Activated naive CD8-positive, alpha-beta T cell treated with anti-CD3 and anti-CD28 coated beads, Interleukin-2, amount 50 U/mL, for 24 hours (primary cell): ENCODE measurements at regions not wholly inside any gene's neighbourhood (a gene's known extent, or its start where the extent isn't known, plus 50 kb on each side); places are given as distances from the start of the nearest gene placed in this dataset.

Experiments
- ATAC-seq: fragments of 150-1000 bp; cut with Tn5 transposase; one replicate; pipeline ENCODE4 v1.10.0; 2021
- DNase-seq: peaks from one replicate; pipeline ENCODE4 v3.0.0; 2021
- H3K27ac Mint-ChIP-seq: one replicate; pipeline ENCODE4 v1.8.0; 2021; ENCODE audit warnings: mild to moderate bottlenecking, mixed read lengths
- H3K27me3 Mint-ChIP-seq: one replicate; pipeline ENCODE4 v1.8.0; 2021; ENCODE audit warnings: mixed read lengths
- H3K36me3 Mint-ChIP-seq: one replicate; pipeline ENCODE4 v1.8.0; 2021; ENCODE audit warnings: low read depth, mixed read lengths
- H3K4me1 Mint-ChIP-seq: one replicate; pipeline ENCODE4 v1.8.0; 2021; ENCODE audit warnings: mixed read lengths
- H3K4me3 Mint-ChIP-seq: one replicate; pipeline ENCODE4 v1.8.0; 2021; ENCODE audit warnings: mild to moderate bottlenecking, moderate library complexity, mixed read lengths
- H3K9me3 Mint-ChIP-seq: one replicate; pipeline ENCODE4 v1.8.0; 2021; ENCODE audit warnings: mixed read lengths

DNA sequence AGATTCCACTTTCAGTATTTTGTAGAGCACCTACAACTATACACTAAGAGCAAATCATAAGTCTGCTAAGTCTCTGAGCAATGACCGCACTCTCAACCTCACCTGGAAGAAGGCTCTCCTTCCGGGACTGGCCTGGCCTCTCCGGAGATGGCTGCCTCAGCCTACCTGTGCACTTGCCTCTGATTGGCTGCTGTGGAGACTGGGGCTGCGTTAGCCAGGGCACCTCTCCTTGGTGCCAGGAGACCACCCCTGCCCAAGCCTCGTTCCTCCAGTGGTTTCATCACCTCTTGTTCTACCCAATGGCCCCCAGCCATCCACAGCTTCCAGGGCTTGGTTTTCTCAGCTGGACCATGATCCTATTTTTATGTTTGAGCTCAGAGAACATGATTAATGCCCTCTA is 64.7 kb upstream of the JDP2 start:
- Mint-ChIP-seq H3K27me3 (peaks cover 9% of the 10 kb centered on the region), H3K4me3 (no peak overlapping the region), H3K27ac (no peak overlapping the region), H3K9me3 (no peaks in the 10 kb centered on the region), H3K4me1 (peaks cover 2% of the 10 kb centered on the region), H3K36me3 (no peaks in the 10 kb centered on the region)
- ATAC-seq (no peak), DNase-seq (no peak)

DNA sequence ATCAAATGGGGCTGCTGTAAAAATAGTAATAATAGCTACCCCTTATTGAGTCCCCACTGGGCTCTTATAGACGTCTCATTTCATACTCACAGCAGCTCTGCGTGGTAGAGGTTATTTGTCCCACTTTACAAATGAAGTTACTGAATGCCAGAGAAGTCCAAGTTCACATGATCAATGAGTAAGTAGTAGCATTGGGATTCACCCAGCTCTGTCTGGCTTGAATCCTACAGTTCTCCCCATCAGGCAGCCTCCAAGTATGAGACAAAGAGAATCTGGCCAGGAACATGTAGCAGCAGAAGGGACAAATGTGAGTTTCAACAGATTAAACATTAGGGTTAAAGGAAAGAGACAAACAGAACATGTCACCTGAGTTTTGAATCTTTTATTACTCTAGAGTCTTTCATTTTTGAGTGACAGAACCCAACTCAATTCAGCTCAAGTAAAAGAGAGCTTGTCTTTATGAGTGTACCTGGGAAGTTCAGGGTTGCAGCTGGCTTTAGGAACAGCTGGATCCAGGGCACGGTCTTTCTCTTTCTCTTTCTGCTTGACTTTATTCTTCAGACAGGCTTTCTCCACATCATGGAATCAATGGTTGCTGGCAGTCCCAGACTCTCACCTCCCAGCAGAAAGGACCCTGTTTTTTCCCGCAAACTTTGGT is 64.1 kb upstream of the JDP2 start:
- ATAC-seq, result no peak
- no peak for DNase-seq
- no peak overlapping the region for H3K27ac Mint-ChIP-seq
- H3K9me3 Mint-ChIP-seq, result no peaks in the 10 kb centered on the region
- H3K4me1 Mint-ChIP-seq, result peaks cover 2% of the 10 kb centered on the region
- H3K27me3 Mint-ChIP-seq, result peaks cover 9% of the 10 kb centered on the region
- H3K4me3 Mint-ChIP-seq, result no peak overlapping the region
- H3K36me3 Mint-ChIP-seq, result no peaks in the 10 kb centered on the region

DNA sequence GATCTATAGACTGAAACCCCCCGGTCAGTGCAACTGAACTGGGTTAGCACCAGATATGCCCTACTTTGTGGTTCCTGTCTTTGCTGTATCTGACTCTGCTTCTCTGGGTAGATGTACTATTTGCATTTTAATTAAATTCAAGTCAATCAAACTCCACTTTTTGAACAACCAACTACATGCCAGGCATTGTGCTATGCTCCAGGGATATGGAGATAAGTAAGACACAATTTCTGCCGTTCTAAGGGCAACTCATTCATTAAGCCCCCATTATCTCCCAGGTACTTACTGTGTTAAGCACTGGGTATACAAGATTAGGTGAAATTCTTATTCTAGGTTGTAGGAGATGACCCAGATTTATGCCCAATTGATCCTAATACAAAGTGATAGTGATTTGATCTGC is 62.7 kb upstream of the JDP2 start:
- H3K9me3 Mint-ChIP-seq, result no peaks in the 10 kb centered on the region
- ATAC-seq, result no peak
- no peaks in the 10 kb centered on the region for H3K36me3 Mint-ChIP-seq
- peaks cover 2% of the 10 kb centered on the region for H3K4me1 Mint-ChIP-seq
- H3K27me3 Mint-ChIP-seq, result peaks cover 9% of the 10 kb centered on the region
- no peak for DNase-seq
- H3K4me3 Mint-ChIP-seq, result no peak overlapping the region
- H3K27ac Mint-ChIP-seq, result no peak overlapping the region

DNA sequence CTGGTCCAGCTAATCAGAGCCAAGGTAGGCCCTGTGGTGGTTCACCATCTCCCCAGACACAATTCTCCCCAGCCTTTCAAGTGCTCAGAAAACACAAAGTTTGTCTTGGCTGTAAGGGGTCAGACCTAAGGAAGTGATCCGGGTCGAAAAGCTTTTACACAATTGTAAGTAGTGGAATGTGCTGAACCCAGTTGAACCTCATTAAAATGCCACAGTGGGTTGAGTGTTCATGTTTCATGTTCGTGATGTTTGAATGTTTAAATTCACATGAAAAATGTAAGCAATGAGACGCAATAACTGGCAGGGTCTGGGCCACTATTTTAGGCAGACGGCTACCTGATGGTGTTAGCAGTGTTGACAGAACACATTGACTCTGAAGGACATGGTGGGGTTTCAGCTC is 60.9 kb upstream of the JDP2 start:
- ATAC-seq, result no peak
- no peak overlapping the region for H3K4me3 Mint-ChIP-seq
- H3K27ac Mint-ChIP-seq, result no peak overlapping the region
- H3K27me3 Mint-ChIP-seq, result peaks cover 10% of the 10 kb centered on the region
- H3K4me1 Mint-ChIP-seq, result peaks cover 2% of the 10 kb centered on the region
- H3K36me3 Mint-ChIP-seq, result no peaks in the 10 kb centered on the region
- H3K9me3 Mint-ChIP-seq, result no peaks in the 10 kb centered on the region
- DNase-seq, result no peak

DNA sequence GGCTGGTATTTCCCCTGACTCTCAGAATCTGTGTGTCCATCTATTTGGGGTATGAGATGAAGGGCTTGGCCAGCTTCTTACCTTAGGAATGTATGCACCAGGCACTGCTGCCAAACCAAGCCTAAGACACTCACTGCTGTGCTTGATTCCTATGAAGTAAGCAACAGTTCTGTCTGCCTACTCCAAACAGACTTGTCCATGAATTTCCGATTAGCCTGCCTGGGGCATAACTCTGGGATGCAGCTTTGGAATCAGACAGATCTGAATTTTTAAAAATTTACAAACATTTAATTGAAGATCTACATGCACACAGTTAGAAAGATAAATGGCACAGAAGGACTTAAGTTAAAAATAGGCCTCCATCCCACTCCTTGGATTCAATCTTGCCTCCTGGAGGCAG is 59.5 kb upstream of the JDP2 start:
- peaks cover 12% of the 10 kb centered on the region for H3K27me3 Mint-ChIP-seq
- no peaks in the 10 kb centered on the region for H3K9me3 Mint-ChIP-seq
- H3K4me3 Mint-ChIP-seq, result no peak overlapping the region
- H3K27ac Mint-ChIP-seq, result no peak overlapping the region
- DNase-seq (no peak), ATAC-seq (no peak)
- peaks cover 2% of the 10 kb centered on the region for H3K4me1 Mint-ChIP-seq
- no peaks in the 10 kb centered on the region for H3K36me3 Mint-ChIP-seq

DNA sequence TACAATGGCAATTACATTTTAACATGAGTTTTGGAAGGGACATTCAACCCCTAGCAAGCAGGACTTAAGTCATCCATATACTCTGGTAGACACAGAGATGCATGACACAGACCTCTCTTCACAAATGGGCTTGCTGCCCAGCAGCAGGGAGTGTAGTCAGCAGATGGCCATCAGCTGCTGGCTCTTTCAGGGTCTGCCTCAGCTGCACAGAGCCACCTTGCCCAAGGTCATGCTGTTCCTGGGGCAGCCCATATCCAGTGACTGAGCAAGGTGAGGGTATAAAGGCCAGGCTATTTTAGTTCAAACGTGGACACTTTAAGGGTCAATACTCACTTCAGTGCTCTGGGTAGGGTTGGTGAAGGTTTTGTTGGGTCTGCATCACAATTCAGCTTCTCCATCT is 58.3 kb upstream of the JDP2 start:
- H3K4me3 Mint-ChIP-seq, result no peak overlapping the region
- no peaks in the 10 kb centered on the region for H3K36me3 Mint-ChIP-seq
- DNase-seq (no peak), ATAC-seq (no peak)
- H3K27ac Mint-ChIP-seq, result no peak overlapping the region
- no peaks in the 10 kb centered on the region for H3K9me3 Mint-ChIP-seq
- H3K4me1 Mint-ChIP-seq, result peaks cover 2% of the 10 kb centered on the region
- H3K27me3 Mint-ChIP-seq, result peaks cover 10% of the 10 kb centered on the region

DNA sequence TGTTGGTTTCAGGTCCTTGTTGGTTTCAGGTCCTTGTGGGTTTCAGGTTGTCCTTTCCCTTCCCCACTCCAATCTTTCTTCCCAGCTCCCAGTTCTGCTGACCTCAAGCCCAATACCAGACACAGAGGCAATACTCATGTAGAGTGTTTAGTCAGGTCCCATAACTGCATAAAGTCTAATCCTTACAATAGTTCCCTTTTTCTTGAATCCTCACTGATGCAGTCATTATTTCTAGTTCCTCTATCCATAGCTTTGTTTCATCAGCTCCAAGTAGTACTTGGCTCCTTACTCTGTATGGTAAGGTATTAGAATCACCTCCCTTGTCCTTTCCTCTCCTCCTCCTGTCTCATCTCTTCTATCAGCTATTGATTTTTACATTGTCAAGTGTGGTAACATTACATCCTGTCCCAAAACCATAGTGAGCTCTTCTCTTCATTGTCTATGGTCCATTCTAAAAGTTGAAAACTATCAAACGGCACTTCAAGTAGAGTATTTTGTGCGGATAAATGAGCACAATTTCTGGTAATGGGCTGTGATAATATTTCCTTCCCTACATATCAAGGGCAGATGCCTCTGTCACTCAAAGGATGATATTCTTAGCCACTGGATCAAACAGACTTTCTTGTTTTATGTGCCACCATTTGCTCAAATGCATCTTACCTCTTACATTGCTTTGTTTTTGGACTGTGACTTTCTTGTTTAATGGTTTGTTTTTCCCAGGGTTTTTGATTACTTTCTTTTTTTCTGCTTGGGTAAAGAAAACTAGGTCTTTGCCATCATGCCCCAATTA is 57.2 kb upstream of the JDP2 start:
- no peaks in the 10 kb centered on the region for H3K9me3 Mint-ChIP-seq
- H3K36me3 Mint-ChIP-seq, result no peaks in the 10 kb centered on the region
- DNase-seq (no peak), ATAC-seq (no peak)
- peaks cover 5% of the 10 kb centered on the region for H3K27me3 Mint-ChIP-seq
- no peak overlapping the region for H3K4me3 Mint-ChIP-seq
- H3K27ac Mint-ChIP-seq, result no peak overlapping the region
- no peaks in the 10 kb centered on the region for H3K4me1 Mint-ChIP-seq

DNA sequence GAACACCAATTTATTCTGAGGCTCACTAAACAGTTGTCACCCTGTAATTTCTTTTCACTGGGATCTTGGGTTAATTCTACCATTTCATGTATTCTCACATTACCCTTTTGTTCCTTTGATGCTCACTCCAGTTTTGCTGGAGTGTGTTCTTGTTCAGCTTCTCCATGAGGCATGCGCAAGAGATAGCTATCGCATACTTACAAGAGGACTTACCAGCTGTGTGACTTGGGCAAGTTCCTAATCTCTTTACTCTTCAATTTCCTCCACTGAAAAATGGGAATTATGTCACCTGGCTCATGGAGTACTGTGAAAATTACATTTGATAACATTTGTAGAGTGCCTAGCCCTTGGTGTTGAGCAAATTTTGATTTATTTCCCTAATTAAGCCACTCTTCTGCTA is 56.5 kb upstream of the JDP2 start:
- Mint-ChIP-seq H3K4me1 (no peaks in the 10 kb centered on the region), H3K4me3 (no peak overlapping the region), H3K36me3 (no peaks in the 10 kb centered on the region), H3K27ac (no peak overlapping the region), H3K9me3 (no peaks in the 10 kb centered on the region), H3K27me3 (peaks cover 4% of the 10 kb centered on the region)
- DNase-seq (no peak), ATAC-seq (no peak)

DNA sequence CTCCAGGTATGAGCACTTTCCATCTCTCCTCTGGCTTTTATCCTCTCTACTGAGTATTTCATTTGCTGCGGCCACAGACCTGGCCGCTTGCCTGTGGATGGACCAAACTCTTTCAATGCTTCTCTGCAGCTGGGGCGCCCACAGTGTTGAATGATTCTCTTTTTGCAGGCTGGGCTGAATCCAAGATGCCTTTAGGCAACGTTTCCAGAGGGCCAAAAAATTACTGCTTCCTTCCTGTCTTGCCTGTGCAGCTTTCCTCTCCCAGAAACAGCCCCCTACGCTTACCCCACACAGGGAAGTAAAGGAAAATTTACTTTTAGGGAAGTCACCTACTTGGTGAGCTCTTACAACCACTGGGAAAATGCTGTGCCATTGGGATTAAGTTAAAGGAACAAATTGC is 55.6 kb upstream of the JDP2 start:
- no peak overlapping the region for H3K27ac Mint-ChIP-seq
- H3K36me3 Mint-ChIP-seq, result no peaks in the 10 kb centered on the region
- no peak overlapping the region for H3K4me3 Mint-ChIP-seq
- H3K4me1 Mint-ChIP-seq, result no peaks in the 10 kb centered on the region
- DNase-seq (no peak), ATAC-seq (no peak)
- H3K9me3 Mint-ChIP-seq, result no peaks in the 10 kb centered on the region
- H3K27me3 Mint-ChIP-seq, result peaks cover 6% of the 10 kb centered on the region

DNA sequence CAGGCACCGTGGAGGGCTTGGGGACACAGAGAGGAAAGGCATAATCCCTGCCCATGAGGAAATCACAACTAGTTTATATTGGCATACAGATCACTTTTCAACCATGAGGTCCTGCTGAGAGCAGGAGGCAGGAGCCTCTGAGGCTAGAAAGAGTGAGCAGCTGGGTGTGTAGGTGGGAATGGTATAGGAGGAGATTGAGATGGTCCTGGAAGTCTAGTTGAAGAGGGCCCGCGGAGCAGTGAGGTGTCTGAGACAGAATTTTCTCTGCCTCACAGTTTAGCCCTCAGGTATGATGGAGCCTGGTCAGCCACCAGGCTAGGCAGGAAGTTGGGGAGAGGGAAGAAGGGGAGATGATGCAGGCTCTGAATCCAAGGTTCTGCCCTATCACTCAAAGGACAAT is 54.7 kb upstream of the JDP2 start:
- no peaks in the 10 kb centered on the region for H3K4me1 Mint-ChIP-seq
- no peak for ATAC-seq
- no peak overlapping the region for H3K4me3 Mint-ChIP-seq
- DNase-seq, result no peak
- H3K27ac Mint-ChIP-seq, result no peak overlapping the region
- H3K36me3 Mint-ChIP-seq, result no peaks in the 10 kb centered on the region
- H3K27me3 Mint-ChIP-seq, result peaks cover 6% of the 10 kb centered on the region
- H3K9me3 Mint-ChIP-seq, result no peaks in the 10 kb centered on the region

DNA sequence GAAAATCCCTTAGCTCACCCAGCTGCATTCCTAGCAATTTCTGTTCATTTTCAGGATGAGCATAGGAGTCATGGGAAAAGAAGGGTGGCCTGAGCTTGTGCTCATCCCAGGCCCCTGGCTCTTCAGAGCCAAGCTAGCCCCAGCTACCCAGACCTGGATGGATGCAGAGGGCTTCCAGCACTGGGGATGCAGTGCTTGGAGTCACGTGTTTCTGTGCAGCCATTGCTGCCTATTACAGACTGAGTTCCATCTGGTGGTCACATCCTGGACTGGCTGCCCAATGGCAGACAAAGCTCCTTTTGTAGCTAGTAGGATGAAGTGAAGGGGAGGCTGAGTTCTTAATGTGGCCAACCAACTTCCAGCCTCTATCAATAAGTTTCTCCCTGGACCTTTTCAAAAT is 54.2 kb upstream of the JDP2 start:
- Mint-ChIP-seq H3K27ac (no peak overlapping the region), H3K36me3 (no peaks in the 10 kb centered on the region), H3K9me3 (no peaks in the 10 kb centered on the region), H3K4me3 (no peak overlapping the region), H3K27me3 (peaks cover 6% of the 10 kb centered on the region), H3K4me1 (no peaks in the 10 kb centered on the region)
- no peak for ATAC-seq
- DNase-seq, result no peak

DNA sequence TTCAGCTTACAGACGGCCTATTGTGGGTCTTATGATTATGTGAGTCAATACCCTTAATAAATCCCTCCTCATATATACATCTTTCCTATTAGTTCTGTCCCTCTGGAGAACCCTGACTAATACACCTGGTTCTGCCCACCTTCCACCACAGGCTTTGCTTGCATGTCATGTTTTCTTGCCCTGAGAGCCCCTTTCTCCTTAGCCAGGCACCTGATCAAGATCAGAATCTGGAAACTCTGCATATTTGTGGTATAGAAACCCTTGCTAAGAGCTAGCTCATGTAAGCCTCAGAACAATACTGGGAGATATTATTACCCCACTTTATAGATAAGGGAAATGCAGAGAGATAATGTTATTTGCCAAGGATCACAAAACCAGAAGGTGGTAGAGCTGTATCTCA is 52.9 kb upstream of the JDP2 start:
- peaks cover 6% of the 10 kb centered on the region for H3K27me3 Mint-ChIP-seq
- no peaks in the 10 kb centered on the region for H3K9me3 Mint-ChIP-seq
- H3K36me3 Mint-ChIP-seq, result no peaks in the 10 kb centered on the region
- DNase-seq, result no peak
- no peak overlapping the region for H3K27ac Mint-ChIP-seq
- H3K4me1 Mint-ChIP-seq, result no peaks in the 10 kb centered on the region
- ATAC-seq, result no peak
- H3K4me3 Mint-ChIP-seq, result no peak overlapping the region

DNA sequence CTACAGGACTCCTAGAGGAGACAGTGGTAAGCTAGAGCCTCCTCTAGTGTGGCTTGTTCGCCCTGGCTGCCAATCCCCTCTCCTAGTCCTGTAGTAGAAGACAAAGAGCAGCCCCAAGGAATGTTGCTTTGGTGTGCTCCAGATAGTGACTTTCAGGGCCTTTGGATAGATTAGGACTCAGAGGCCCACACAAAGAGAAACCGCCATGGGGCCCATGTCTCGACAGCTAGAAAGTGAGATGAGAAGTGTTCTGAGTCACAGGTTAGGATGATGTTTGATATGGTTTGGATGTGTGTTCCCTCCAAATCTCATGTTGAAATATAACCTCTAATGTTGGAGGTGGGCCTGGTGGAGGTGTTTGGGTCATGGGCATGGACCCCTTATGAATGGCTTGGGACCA is 51.8 kb upstream of the JDP2 start:
- DNase-seq, result no peak
- H3K4me3 Mint-ChIP-seq, result no peak overlapping the region
- H3K27ac Mint-ChIP-seq, result no peak overlapping the region
- H3K9me3 Mint-ChIP-seq, result no peaks in the 10 kb centered on the region
- H3K4me1 Mint-ChIP-seq, result no peaks in the 10 kb centered on the region
- no peaks in the 10 kb centered on the region for H3K36me3 Mint-ChIP-seq
- H3K27me3 Mint-ChIP-seq, result peaks cover 6% of the 10 kb centered on the region
- ATAC-seq, result no peak
